Hepatocyte (in vitro differentiated cells): ENCODE measurements at regions not wholly inside any gene's neighbourhood (a gene's known extent, or its start where the extent isn't known, plus 50 kb on each side); places are given as distances from the start of the nearest gene placed in this dataset.

ENCODE experiments used
- DNase-seq: peaks from one replicate; pipeline ENCODE4 v3.0.0-alpha.2; 2016; ENCODE audit warnings: low spot score
- H2AFZ ChIP-seq: fragments of 200-600 bp; sonication (generic); 2 replicates; pipeline ENCODE4 v1.6.0; 2016; ENCODE audit warnings: antibody characterized with exemption, mild to moderate bottlenecking
- H3K27ac ChIP-seq: fragments of 200-600 bp; sonication (generic); 2 replicates; pipeline ENCODE4 v1.5.1; 2016; ENCODE audit warnings: mild to moderate bottlenecking
- H3K27me3 ChIP-seq: fragments of 200-600 bp; sonication (generic); 2 replicates; pipeline ENCODE4 v1.6.1; 2016
- H3K36me3 ChIP-seq: fragments of 200-600 bp; sonication (generic); replicated peaks from 2 replicates; pipeline ENCODE4 v1.5.1; 2016; ENCODE audit warnings: low read depth; ENCODE audit not compliant: insufficient read depth
- H3K4me1 ChIP-seq: fragments of 200-600 bp; sonication (generic); 2 replicates; pipeline ENCODE4 v1.5.1; 2016; ENCODE audit warnings: mild to moderate bottlenecking, moderate library complexity; ENCODE audit not compliant: insufficient read depth
- H3K4me2 ChIP-seq: fragments of 200-600 bp; sonication (generic); 2 replicates; pipeline ENCODE4 v1.6.0; 2016
- H3K4me3 ChIP-seq: fragments of 200-600 bp; sonication (generic); 2 replicates; pipeline ENCODE4 v1.5.1; 2016; ENCODE audit warnings: mild to moderate bottlenecking
- H3K79me2 ChIP-seq: fragments of 200-600 bp; sonication (generic); 2 replicates; pipeline ENCODE4 v1.6.0; 2017; ENCODE audit warnings: mild to moderate bottlenecking
- H3K9me2 ChIP-seq: fragments of 200-600 bp; sonication (generic); replicated peaks from 2 replicates; pipeline ENCODE4 v1.6.0; 2017; ENCODE audit warnings: mild to moderate bottlenecking; ENCODE audit not compliant: insufficient read depth
- H3K9me3 ChIP-seq: fragments of 200-600 bp; sonication (generic); 2 replicates; pipeline ENCODE4 v1.5.1; 2016; ENCODE audit warnings: low read depth, mild to moderate bottlenecking
- H4K20me1 ChIP-seq: fragments of 200-600 bp; sonication (generic); 2 replicates; pipeline ENCODE4 v1.6.0; 2016; ENCODE audit warnings: mild to moderate bottlenecking; ENCODE audit not compliant: insufficient read depth, poor library complexity, severe bottlenecking
- CTCF ChIP-seq: fragments of 200-600 bp; sonication (generic); IDR thresholded peaks from 2 replicates; pipeline ENCODE4 v1.5.1; 2016; ENCODE audit warnings: antibody characterized with exemption, mild to moderate bottlenecking; ENCODE audit not compliant: poor library complexity
- EZH2 ChIP-seq: fragments of 200-600 bp; sonication (generic); IDR thresholded peaks from 2 replicates; pipeline ENCODE4 v1.6.1; 2016; ENCODE audit warnings: antibody characterized with exemption, mild to moderate bottlenecking, borderline replicate concordance
- EZH2phosphoT487 ChIP-seq: fragments of 200-600 bp; sonication (generic); IDR thresholded peaks from one replicate; pipeline ENCODE4 v1.6.1; 2018; ENCODE audit warnings: antibody characterized with exemption, mild to moderate bottlenecking, low read depth, moderate library complexity; ENCODE audit not compliant: unreplicated experiment, severe bottlenecking
- WGBS: methylation state at CpG from one replicate; pipeline ENCODE4 v1.1.6; 2016; ENCODE audit warnings: low lambda C conversion rate; ENCODE audit errors: missing lambda C conversion rate; 5-methylcytosine and 5-hydroxymethylcytosine counted together

DNA sequence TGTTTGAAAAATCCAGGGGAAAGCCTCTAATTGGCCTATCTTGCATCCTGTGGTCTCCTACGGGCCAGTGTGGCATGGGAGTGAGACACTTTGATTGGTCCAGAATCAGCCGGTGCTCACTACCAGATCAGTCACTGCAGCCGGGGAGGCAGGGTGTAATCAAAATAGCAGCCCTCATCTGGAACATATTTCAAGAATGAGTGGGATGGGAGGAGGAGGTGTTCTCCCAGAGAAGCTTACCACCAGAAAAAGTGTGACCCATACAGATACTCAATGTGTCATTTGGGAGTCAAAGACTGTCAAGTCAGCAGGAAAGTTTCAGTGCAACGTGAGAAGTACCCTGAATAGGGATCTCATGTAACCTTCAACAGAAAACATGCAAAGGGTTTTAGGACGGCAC, 393.9 kb upstream of the SLC14A2 start:
- TF ChIP-seq EZH2phosphoT487, result no peak
- no peak for TF ChIP-seq CTCF
- no peak for TF ChIP-seq EZH2
- no peak overlapping the region for H2AFZ ChIP-seq
- 89% methylated on average over 5 of the region's 5 CpGs for WGBS
- H3K4me2 ChIP-seq, result no peak overlapping the region
- no peaks in the 10 kb centered on the region for H4K20me1 ChIP-seq
- H3K9me3 ChIP-seq, result no peaks in the 10 kb centered on the region
- H3K4me3 ChIP-seq, result no peak overlapping the region
- H3K36me3 ChIP-seq, result no peaks in the 10 kb centered on the region
- H3K27me3 ChIP-seq, result no peaks in the 10 kb centered on the region
- DNase-seq, result no peak
- no peaks in the 10 kb centered on the region for H3K79me2 ChIP-seq
- H3K9me2 ChIP-seq, result no peaks in the 10 kb centered on the region
- H3K4me1 ChIP-seq, result peaks cover 4% of the 10 kb centered on the region
- no peak overlapping the region for H3K27ac ChIP-seq

GRCh38 chr18:45222180-45222579, 393.1 kb upstream of the SLC14A2 start:
- no peak overlapping the region for H3K4me2 ChIP-seq
- H3K4me1 ChIP-seq, result peaks cover 4% of the 10 kb centered on the region
- no peaks in the 10 kb centered on the region for H4K20me1 ChIP-seq
- TF ChIP-seq EZH2phosphoT487 (no peak), CTCF (no peak), EZH2 (no peak)
- H3K27me3 ChIP-seq, result no peaks in the 10 kb centered on the region
- DNase-seq, result no peak
- H3K27ac ChIP-seq, result no peak overlapping the region
- H2AFZ ChIP-seq, result no peak overlapping the region
- no peaks in the 10 kb centered on the region for H3K9me2 ChIP-seq
- no peak overlapping the region for H3K4me3 ChIP-seq
- whole genome bisulfite sequencing, result 40% methylated on average over 3 of the region's 3 CpGs
- H3K36me3 ChIP-seq, result no peaks in the 10 kb centered on the region
- H3K79me2 ChIP-seq, result no peaks in the 10 kb centered on the region
- H3K9me3 ChIP-seq, result no peaks in the 10 kb centered on the region

DNA sequence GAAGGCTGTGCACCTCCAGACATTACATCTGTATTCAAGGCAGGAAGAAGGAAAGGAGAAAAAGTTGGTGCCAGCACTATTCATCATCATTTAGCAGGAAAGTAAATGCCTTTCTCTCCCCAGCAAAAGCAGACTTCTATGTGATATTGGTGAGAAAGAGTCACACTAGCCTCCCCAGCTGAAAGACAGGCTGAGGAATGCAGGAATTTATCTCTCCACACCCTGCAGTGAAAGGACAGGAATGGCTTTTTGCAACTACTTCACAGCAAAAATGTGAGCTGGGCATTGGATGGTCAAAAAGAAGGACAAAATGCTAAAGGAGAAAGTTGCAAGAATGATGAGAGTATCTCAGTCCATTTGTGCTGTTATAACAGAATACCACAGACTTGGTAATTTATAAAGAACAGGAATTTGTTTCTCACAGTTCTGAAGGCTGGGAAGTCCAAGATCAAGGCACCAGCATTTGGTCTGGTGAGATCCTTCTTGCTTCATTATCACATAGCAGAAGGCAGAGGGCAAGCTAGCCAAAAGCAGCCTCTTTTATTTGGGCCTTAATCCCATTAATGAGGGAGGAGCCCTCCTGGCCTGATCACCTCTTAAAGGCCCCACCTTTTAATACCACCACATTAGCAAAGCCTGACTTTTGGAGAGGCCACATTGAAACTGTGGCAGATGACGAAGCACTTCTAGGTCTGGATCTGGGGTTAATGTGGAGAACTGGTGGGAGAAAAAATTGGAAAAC, 388.1 kb upstream of the SLC14A2 start:
- H3K9me3 ChIP-seq, result no peaks in the 10 kb centered on the region
- peaks cover 3% of the 10 kb centered on the region for H3K4me1 ChIP-seq
- 100% methylated on average over 1 of the region's 1 CpG for WGBS
- no peaks in the 10 kb centered on the region for H3K79me2 ChIP-seq
- H2AFZ ChIP-seq, result no peak overlapping the region
- no peaks in the 10 kb centered on the region for H4K20me1 ChIP-seq
- H3K9me2 ChIP-seq, result no peaks in the 10 kb centered on the region
- no peak for TF ChIP-seq EZH2
- H3K4me3 ChIP-seq, result no peak overlapping the region
- H3K27me3 ChIP-seq, result no peaks in the 10 kb centered on the region
- H3K36me3 ChIP-seq, result no peaks in the 10 kb centered on the region
- no peak overlapping the region for H3K27ac ChIP-seq
- DNase-seq, result no peak
- no peak overlapping the region for H3K4me2 ChIP-seq

- no peaks in the 10 kb centered on the region for H3K4me1 ChIP-seq
- H3K9me2 ChIP-seq, result no peaks in the 10 kb centered on the region
- no peak overlapping the region for H3K4me2 ChIP-seq
- H3K36me3 ChIP-seq, result no peaks in the 10 kb centered on the region
- DNase-seq, result no peak
- TF ChIP-seq CTCF (no peak), EZH2phosphoT487 (no peak), EZH2 (no peak)
- no peaks in the 10 kb centered on the region for H3K27me3 ChIP-seq
- H3K27ac ChIP-seq, result no peak overlapping the region
- no peaks in the 10 kb centered on the region for H4K20me1 ChIP-seq
- H3K79me2 ChIP-seq, result no peaks in the 10 kb centered on the region
- H2AFZ ChIP-seq, result no peak overlapping the region
- no peak overlapping the region for H3K4me3 ChIP-seq
- 71% methylated on average over 7 of the region's 7 CpGs for WGBS
- H3K9me3 ChIP-seq, result no peaks in the 10 kb centered on the region
Observed at GRCh38 chr18:45228796-45229388, 386.4 kb upstream of the SLC14A2 start.
